Loucy (cell line): ENCODE measurements at regions not wholly inside any gene's neighbourhood (a gene's known extent, or its start where the extent isn't known, plus 50 kb on each side); places are given as distances from the start of the nearest gene placed in this dataset.

Source experiments
- EZH2phosphoT487 ChIP-seq: fragments of 200-600 bp; IDR thresholded peaks from 2 replicates; pipeline ENCODE4 v1.6.1; 2018; ENCODE audit warnings: antibody characterized with exemption, mild to moderate bottlenecking, moderate library complexity, borderline replicate concordance
- TF ChIP-seq, protein P1 (sequence below): fragments of 200-600 bp; sonication (generic); conservative IDR thresholded peaks from 2 replicates; pipeline ENCODE4 v1.5.1; 2014; ENCODE audit warnings: mild to moderate bottlenecking, antibody characterized with exemption, low read length

DNA sequence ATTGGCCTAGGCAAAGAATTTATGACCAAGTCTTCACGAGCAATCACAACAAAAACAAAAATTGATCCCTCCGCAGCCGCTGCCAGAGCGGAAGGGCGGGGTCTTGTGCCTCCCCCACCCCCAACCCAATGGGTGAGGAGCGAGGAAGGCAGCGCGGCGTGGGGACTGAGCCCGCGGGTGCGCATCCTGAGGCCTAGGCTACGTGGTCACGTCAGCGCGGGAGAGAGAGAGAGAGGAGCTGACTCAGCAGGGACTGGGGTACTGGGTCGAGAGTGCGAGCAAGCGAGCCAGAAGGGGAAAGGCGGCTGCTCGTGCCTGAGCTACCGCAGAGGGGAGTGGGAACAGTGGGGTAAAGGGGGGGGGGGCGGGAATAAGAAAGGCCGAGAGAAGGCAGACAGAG is 90.1 kb upstream of the FERMT1 start:
- TF ChIP-seq, protein P1, sequence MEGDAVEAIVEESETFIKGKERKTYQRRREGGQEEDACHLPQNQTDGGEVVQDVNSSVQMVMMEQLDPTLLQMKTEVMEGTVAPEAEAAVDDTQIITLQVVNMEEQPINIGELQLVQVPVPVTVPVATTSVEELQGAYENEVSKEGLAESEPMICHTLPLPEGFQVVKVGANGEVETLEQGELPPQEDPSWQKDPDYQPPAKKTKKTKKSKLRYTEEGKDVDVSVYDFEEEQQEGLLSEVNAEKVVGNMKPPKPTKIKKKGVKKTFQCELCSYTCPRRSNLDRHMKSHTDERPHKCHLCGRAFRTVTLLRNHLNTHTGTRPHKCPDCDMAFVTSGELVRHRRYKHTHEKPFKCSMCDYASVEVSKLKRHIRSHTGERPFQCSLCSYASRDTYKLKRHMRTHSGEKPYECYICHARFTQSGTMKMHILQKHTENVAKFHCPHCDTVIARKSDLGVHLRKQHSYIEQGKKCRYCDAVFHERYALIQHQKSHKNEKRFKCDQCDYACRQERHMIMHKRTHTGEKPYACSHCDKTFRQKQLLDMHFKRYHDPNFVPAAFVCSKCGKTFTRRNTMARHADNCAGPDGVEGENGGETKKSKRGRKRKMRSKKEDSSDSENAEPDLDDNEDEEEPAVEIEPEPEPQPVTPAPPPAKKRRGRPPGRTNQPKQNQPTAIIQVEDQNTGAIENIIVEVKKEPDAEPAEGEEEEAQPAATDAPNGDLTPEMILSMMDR, result no peak
- no peak for TF ChIP-seq EZH2phosphoT487
